Body of pancreas (tissue), 4 donors: ENCODE measurements at regions not wholly inside any gene's neighbourhood (a gene's known extent, or its start where the extent isn't known, plus 50 kb on each side); places are given as distances from the start of the nearest gene placed in this dataset.

Source experiments
- CTCF ChIP-seq, 7 experiments: fragments of 450-650 bp in 4 of 7; fragments of 200-600 bp in 3 of 7; sonication (generic) in 3 of 7; IDR thresholded peaks; one replicate each; pipeline ENCODE4 v1.5.1; 2016 to 2019; ENCODE audit warnings: antibody characterized with exemption in 7 of 7
- POLR2A ChIP-seq, 3 donors: fragments of 450-650 bp; IDR thresholded peaks; one replicate each; pipeline ENCODE4 v1.6.1; 2016; ENCODE audit warnings: antibody characterized with exemption in 3 of 3, mild to moderate bottlenecking in 2 of 3

GRCh38 chr3:8204853-8205650 lies 296.6 kb upstream of the LMCD1 start:
- TF ChIP-seq CTCF (IDR thresholded peaks at IDR 0.05) (no peak), POLR2A (IDR thresholded peaks at IDR 0.05) (no peak)
